H1 (cell line): ENCODE measurements at regions not wholly inside any gene's neighbourhood (a gene's known extent, or its start where the extent isn't known, plus 50 kb on each side); places are given as distances from the start of the nearest gene placed in this dataset.
A peak's percentile ranks its signal among the peaks of the same experiment; 100 is the strongest.

ENCODE experiments used
- CTCF ChIA-PET: fragments of 300-600 bp; sonication (Branson Sonifier 250); formaldehyde crosslinking; loops from one replicate; lab custom pipeline; 2021; ENCODE audit not compliant: partially characterized antibody; lab: Charles Lee
- POLR2A ChIA-PET: fragments of 300-600 bp; sonication (Branson Sonifier 250); formaldehyde crosslinking; loops from one replicate; lab custom pipeline; 2021; ENCODE audit warnings: inconsistent platforms; ENCODE audit not compliant: partially characterized antibody; lab: Charles Lee
- DNase-seq, 2 experiments: peaks; one replicate each; pipeline versions ENCODE4 v3.0.0 to v3.0.0-alpha.2; 2010 to 2022; ENCODE audit warnings: low spot score in 2 of 2, low read depth in 1 of 2, mixed read lengths in 1 of 2
- FAIRE-seq: peaks from 2 replicates; lab custom pipeline; 2011; peaks lifted over from hg19 to GRCh38; lab: Jason Lieb, UNC
- H2AFZ ChIP-seq: 2 replicates; pipeline ENCODE4 v1.8.1; 2012; ENCODE audit warnings: low read length, inconsistent platforms
- H2AK5ac ChIP-seq: 2 replicates; pipeline ENCODE4 v1.6.1; 2013; ENCODE audit warnings: low read depth, low read length
- H2BK120ac ChIP-seq: replicated peaks from 2 replicates; pipeline ENCODE3; 2013; ENCODE audit warnings: low read depth, low read length, inconsistent platforms
- H2BK12ac ChIP-seq: 2 replicates; pipeline ENCODE4 v1.6.1; 2013; ENCODE audit warnings: low read depth, low read length
- H2BK15ac ChIP-seq: 2 replicates; pipeline ENCODE4 v1.6.1; 2013; ENCODE audit warnings: low read length
- H2BK20ac ChIP-seq: 2 replicates; pipeline ENCODE4 v1.6.1; 2013; ENCODE audit warnings: low read length
- H2BK5ac ChIP-seq: 2 replicates; pipeline ENCODE4 v1.6.1; 2013; ENCODE audit warnings: low read depth, low read length
- H3K14ac ChIP-seq: 2 replicates; pipeline ENCODE4 v1.6.1; 2013; ENCODE audit warnings: inconsistent platforms; ENCODE audit not compliant: insufficient read length
- H3K18ac ChIP-seq: 2 replicates; pipeline ENCODE4 v1.6.1; 2013; ENCODE audit warnings: low read length; ENCODE audit errors: extremely low read depth
- H3K23ac ChIP-seq: 2 replicates; pipeline ENCODE4 v1.6.1; 2013; ENCODE audit warnings: inconsistent platforms; ENCODE audit not compliant: insufficient read length
- H3K23me2 ChIP-seq: 2 replicates; pipeline ENCODE4 v1.6.1; 2013; ENCODE audit warnings: low read depth, low read length
- H3K27ac ChIP-seq: 2 replicates; pipeline ENCODE4 v1.6.1; 2011; ENCODE audit warnings: low read depth, low read length, inconsistent platforms
- H3K27me3 ChIP-seq, 4 experiments: replicated peaks in 1 of 4; 1 replicate in 1 of 4; 2 replicates in 3 of 4; pipeline versions ENCODE4 v1.6.1 to v1.8.1; 2011 to 2013; ENCODE audit warnings: low read length in 3 of 4, mild to moderate bottlenecking in 3 of 4, inconsistent platforms in 2 of 4, mixed read lengths in 2 of 4, moderate library complexity in 1 of 4; ENCODE audit not compliant: control insufficient read depth in 3 of 4, insufficient read depth in 3 of 4; ENCODE audit errors: extremely low read depth in 1 of 4
- H3K36me3 ChIP-seq, 4 experiments: 2 replicates each; pipeline versions ENCODE4 v1.6.1 to v1.8.1; 2011 to 2013; ENCODE audit warnings: mild to moderate bottlenecking in 4 of 4, low read length in 3 of 4, moderate library complexity in 2 of 4, control low read depth in 1 of 4, inconsistent platforms in 1 of 4; ENCODE audit not compliant: insufficient read depth in 4 of 4, control insufficient read depth in 2 of 4
- H3K4ac ChIP-seq: replicated peaks from 2 replicates; pipeline ENCODE3; 2013; ENCODE audit warnings: low read length, low read depth, mixed read lengths, inconsistent platforms; ENCODE audit not compliant: insufficient read length
- H3K4me1 ChIP-seq, 4 experiments: replicated peaks in 1 of 4; 1 replicate in 1 of 4; 2 replicates in 3 of 4; pipeline versions ENCODE4 v1.6.1 to v1.8.1; 2011 to 2013; ENCODE audit warnings: low read length in 3 of 4, inconsistent platforms in 2 of 4, mixed read lengths in 1 of 4; ENCODE audit not compliant: insufficient read depth in 4 of 4, control insufficient read depth in 3 of 4
- H3K4me2 ChIP-seq, 2 experiments: 2 replicates each; pipeline versions ENCODE4 v1.6.1 to v1.8.1; 2011 to 2013; ENCODE audit warnings: low read depth in 2 of 2, low read length in 2 of 2, control low read depth in 1 of 2, inconsistent platforms in 1 of 2, mild to moderate bottlenecking in 1 of 2; ENCODE audit not compliant: insufficient read depth in 1 of 2
- H3K4me3 ChIP-seq, 4 experiments: fragments of 200-600, 300-600 bp in 1 of 4; sonication (generic), shearing (Covaris generic), sonication (Bioruptor Twin) in 1 of 4; 2 replicates each; pipeline versions ENCODE4 v1.5.1 to v1.8.1; 2011 to 2016; ENCODE audit warnings: low read length in 4 of 4, low read depth in 3 of 4, control low read depth in 2 of 4, inconsistent platforms in 2 of 4, mild to moderate bottlenecking in 2 of 4, mixed read lengths in 1 of 4, moderate library complexity in 1 of 4; ENCODE audit not compliant: insufficient read depth in 2 of 4; ENCODE audit errors: extremely low read depth in 1 of 4
- H3K56ac ChIP-seq: replicated peaks from 2 replicates; pipeline ENCODE3; 2013; ENCODE audit warnings: low read depth, mild to moderate bottlenecking, mixed read lengths, low read length, inconsistent platforms; ENCODE audit not compliant: insufficient read length
- H3K79me1 ChIP-seq: 2 replicates; pipeline ENCODE4 v1.6.1; 2013; ENCODE audit warnings: low read depth, low read length, control low read depth
- H3K79me2 ChIP-seq, 2 experiments: 2 replicates each; pipeline versions ENCODE4 v1.6.1 to v1.8.1; 2012 to 2013; ENCODE audit warnings: low read length in 2 of 2, mild to moderate bottlenecking in 2 of 2, inconsistent platforms in 1 of 2; ENCODE audit not compliant: insufficient read depth in 2 of 2, control insufficient read depth in 1 of 2
- H3K9ac ChIP-seq, 4 experiments: replicated peaks in 1 of 4; 1 replicate in 1 of 4; 2 replicates in 3 of 4; pipeline versions ENCODE4 v1.6.1 to v1.8.1; 2011 to 2013; ENCODE audit warnings: low read depth in 3 of 4, low read length in 3 of 4, control low read depth in 2 of 4, mild to moderate bottlenecking in 2 of 4, moderate library complexity in 2 of 4, inconsistent platforms in 1 of 4; ENCODE audit errors: extremely low read depth in 1 of 4
- H3K9me3 ChIP-seq, 2 experiments: 2 replicates each; pipeline versions ENCODE4 v1.6.1 to v1.8.1; 2012 to 2013; ENCODE audit warnings: mild to moderate bottlenecking in 2 of 2, moderate library complexity in 2 of 2, control low read depth in 1 of 2, inconsistent platforms in 1 of 2, low read depth in 1 of 2, low read length in 1 of 2, mixed read lengths in 1 of 2; ENCODE audit not compliant: insufficient read depth in 2 of 2
- H4K20me1 ChIP-seq, 2 experiments: replicated peaks in 1 of 2; 2 replicates each; pipeline versions ENCODE3 to v1.8.1; 2011 to 2013; ENCODE audit warnings: inconsistent platforms in 2 of 2, low read length in 2 of 2, mild to moderate bottlenecking in 1 of 2; ENCODE audit not compliant: insufficient read depth in 2 of 2, control insufficient read depth in 1 of 2
- H4K5ac ChIP-seq: 2 replicates; pipeline ENCODE4 v1.6.1; 2013; ENCODE audit warnings: low read length, low read depth, mixed read lengths, inconsistent platforms; ENCODE audit not compliant: insufficient read length
- H4K8ac ChIP-seq: 2 replicates; pipeline ENCODE4 v1.8.0; 2013; ENCODE audit warnings: mild to moderate bottlenecking, moderate library complexity, low read length, inconsistent platforms; ENCODE audit not compliant: insufficient read depth; ENCODE audit errors: extremely low read depth
- H4K91ac ChIP-seq: replicated peaks from 2 replicates; pipeline ENCODE3; 2013; ENCODE audit warnings: low read length, mixed read lengths, inconsistent platforms; ENCODE audit not compliant: insufficient read length
- BACH1 ChIP-seq: IDR thresholded peaks from 2 replicates; pipeline ENCODE4 v1.6.1; 2012; ENCODE audit warnings: low read length, improper control_type of control experiment
- BCL11A ChIP-seq, 2 experiments: IDR thresholded peaks; one replicate each; pipeline ENCODE4 v1.6.1; 2011; ENCODE audit warnings: low read depth in 2 of 2, low read length in 2 of 2, mild to moderate bottlenecking in 2 of 2
- JUN ChIP-seq: IDR thresholded peaks from 2 replicates; pipeline ENCODE4 v1.6.1; 2011; ENCODE audit warnings: low read depth, mild to moderate bottlenecking, improper control_type of control experiment, low read length
- KDM5A ChIP-seq: fragments of 200-600 bp; IDR thresholded peaks from 2 replicates; pipeline ENCODE4 v1.7.1; 2012; ENCODE audit warnings: mild to moderate bottlenecking, low read length, inconsistent platforms, mixed read lengths
- POU5F1 ChIP-seq: IDR thresholded peaks from 2 replicates; pipeline ENCODE4 v1.6.1; 2011; ENCODE audit warnings: low read depth, mild to moderate bottlenecking, low read length, moderate library complexity
- RAD21 ChIP-seq, 2 experiments: IDR thresholded peaks in 1 of 2; conservative IDR thresholded peaks in 1 of 2; 2 replicates each; pipeline ENCODE4 v1.6.1; 2011; ENCODE audit warnings: low read depth in 2 of 2, low read length in 2 of 2, improper control_type of control experiment in 1 of 2, inconsistent platforms in 1 of 2, mild to moderate bottlenecking in 1 of 2, moderate library complexity in 1 of 2
- RXRA ChIP-seq: IDR thresholded peaks from 2 replicates; pipeline ENCODE4 v1.6.1; 2011; ENCODE audit warnings: low read depth, mild to moderate bottlenecking, low read length, moderate library complexity; ENCODE audit not compliant: insufficient read depth
- SIX5 ChIP-seq: IDR thresholded peaks from 2 replicates; pipeline ENCODE4 v1.6.1; 2011; ENCODE audit warnings: mild to moderate bottlenecking, low read depth, low read length
- YY1 ChIP-seq: IDR thresholded peaks from 2 replicates; pipeline ENCODE4 v1.6.1; 2011; ENCODE audit warnings: low read depth, mild to moderate bottlenecking, low read length
- ZNF274 ChIP-seq: IDR thresholded peaks from 2 replicates; pipeline ENCODE4 v1.7.0; 2012; ENCODE audit warnings: low read length, borderline replicate concordance; ENCODE audit errors: extremely low read depth
- WGBS, 2 experiments: shearing (Covaris generic) in 1 of 2; methylation state at CpG; one replicate each; pipeline versions ENCODE4 v1.1.6 to v1.1.7; 2013 to 2015; ENCODE audit warnings: low lambda C conversion rate in 2 of 2, mixed read lengths in 2 of 2, inconsistent platforms in 1 of 2, low coverage in 1 of 2, missing lambda C conversion rate in 1 of 2; ENCODE audit not compliant: insufficient replicate concordance in 2 of 2, insufficient coverage in 1 of 2, insufficient read length in 1 of 2; ENCODE audit errors: extremely low coverage in 1 of 2, missing lambda C conversion rate in 1 of 2; 5-methylcytosine and 5-hydroxymethylcytosine counted together
- TF ChIP-seq, protein P1 (sequence below): IDR thresholded peaks from 2 replicates; pipeline ENCODE4 v1.6.1; 2011; ENCODE audit warnings: low read length, improper control_type of control experiment
- TF ChIP-seq, protein P2 (sequence below): IDR thresholded peaks from 2 replicates; pipeline ENCODE4 v1.6.1; 2012; ENCODE audit warnings: inconsistent platforms

DNA sequence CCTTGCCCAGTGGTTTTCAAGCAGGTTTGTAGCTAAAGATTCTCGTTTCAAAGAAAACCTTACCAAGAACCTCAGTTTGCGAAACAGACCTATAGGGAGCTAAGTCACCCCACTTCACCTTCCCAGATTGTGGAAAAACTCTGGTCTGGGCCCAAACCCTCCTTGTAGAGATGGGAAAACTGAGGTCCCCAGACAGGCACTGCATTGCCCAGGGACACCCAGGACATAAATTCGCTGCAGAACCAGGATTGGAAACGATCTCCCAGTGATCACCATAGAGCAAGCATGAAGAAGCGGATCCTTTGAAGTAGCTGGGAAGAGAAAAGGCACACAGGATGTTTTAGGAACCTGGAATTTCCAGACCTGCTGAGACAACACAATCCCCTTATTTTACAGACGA lies 85.6 kb upstream of the PIAS1 start:
- no peak overlapping the region for H2BK120ac ChIP-seq
- no peak overlapping the region for H2BK5ac ChIP-seq
- H3K27ac ChIP-seq = no peak overlapping the region
- no peak overlapping the region for H3K4ac ChIP-seq
- peaks cover 9% of the 10 kb centered on the region; the same call in 1 of the 2 replicates for H3K23me2 ChIP-seq
- DNase-seq = no peak
- H3K27me3 ChIP-seq = no peaks in the 10 kb centered on the region
- CTCF ChIA-PET = interaction anchor here (0.6 to 1.7 kb wide), 8 partner anchors 8 to 1094 kb away, joined by 3 to 6 read pairs (median 3); no protein-coding TSS in a partner anchor
- 0 out of 2 replicates have a peak overlapping the region, but pooled peaks have one; percentile 68 for H2BK20ac ChIP-seq
- peak overlapping the region; percentile 89 for H2AFZ ChIP-seq
- no peaks in the 10 kb centered on the region for H3K9me3 ChIP-seq
- no peaks in the 10 kb centered on the region for H4K20me1 ChIP-seq
- H2BK15ac ChIP-seq = peak overlapping the region; percentile 12; the same call in 1 of the 2 replicates
- H4K5ac ChIP-seq = no peak overlapping the region
- WGBS, 2 experiments = 76% methylated on average over 6 of the region's 6 CpGs; no CpG with 5 or more reads in 1 of the 2 experiments
- H3K56ac ChIP-seq = no peak overlapping the region
- no peak overlapping the region for H3K18ac ChIP-seq
- H3K23ac ChIP-seq = no peak overlapping the region
- H4K8ac ChIP-seq = no peak overlapping the region
- H3K4me1 ChIP-seq = peaks cover 3 to 12% (median 9%) of the 10 kb centered on the region in 4 experiments
- H2BK12ac ChIP-seq = no peak overlapping the region; the same call in 1 of the 2 replicates
- peak overlapping the region in 3 of 4 experiments; percentile 42 to 63 (median 53); a peak in 5 of 8 replicates for H3K4me3 ChIP-seq
- H3K79me1 ChIP-seq = no peaks in the 10 kb centered on the region
- no peaks in the 10 kb centered on the region for H3K36me3 ChIP-seq
- peak overlapping the region; percentile 79 to 80 for H3K4me2 ChIP-seq
- no peak overlapping the region for H3K9ac ChIP-seq
- POLR2A ChIA-PET = interaction anchor here (0.5 to 1.4 kb wide), 3 partner anchors 20 to 445 kb away, joined by 3 to 4 read pairs (median 3); no protein-coding TSS in a partner anchor
- H2AK5ac ChIP-seq = no peak overlapping the region
- H3K79me2 ChIP-seq = no peaks in the 10 kb centered on the region
- no peak for FAIRE-seq
- no peak overlapping the region for H4K91ac ChIP-seq
- H3K14ac ChIP-seq = no peak overlapping the region
- TF ChIP-seq YY1 (no peak), RAD21 (IDR thresholded peaks at IDR 0.05 in 1 of 2, conservative IDR thresholded peaks at IDR 0.05 in 1 of 2; ENCODE audit: low read depth in 2 of 2, low read length in 2 of 2) (no peak), BCL11A (IDR thresholded peaks at IDR 0.05; ENCODE audit: low read depth in 2 of 2, low read length in 2 of 2) (no peak), BACH1 (no peak), JUN (no peak), ZNF274 (no peak), POU5F1 (no peak), SIX5 (no peak), RXRA (no peak), KDM5A (no peak)
- TF ChIP-seq, protein P1, sequence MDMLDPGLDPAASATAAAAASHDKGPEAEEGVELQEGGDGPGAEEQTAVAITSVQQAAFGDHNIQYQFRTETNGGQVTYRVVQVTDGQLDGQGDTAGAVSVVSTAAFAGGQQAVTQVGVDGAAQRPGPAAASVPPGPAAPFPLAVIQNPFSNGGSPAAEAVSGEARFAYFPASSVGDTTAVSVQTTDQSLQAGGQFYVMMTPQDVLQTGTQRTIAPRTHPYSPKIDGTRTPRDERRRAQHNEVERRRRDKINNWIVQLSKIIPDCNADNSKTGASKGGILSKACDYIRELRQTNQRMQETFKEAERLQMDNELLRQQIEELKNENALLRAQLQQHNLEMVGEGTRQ = no peak
- TF ChIP-seq, protein P2, sequence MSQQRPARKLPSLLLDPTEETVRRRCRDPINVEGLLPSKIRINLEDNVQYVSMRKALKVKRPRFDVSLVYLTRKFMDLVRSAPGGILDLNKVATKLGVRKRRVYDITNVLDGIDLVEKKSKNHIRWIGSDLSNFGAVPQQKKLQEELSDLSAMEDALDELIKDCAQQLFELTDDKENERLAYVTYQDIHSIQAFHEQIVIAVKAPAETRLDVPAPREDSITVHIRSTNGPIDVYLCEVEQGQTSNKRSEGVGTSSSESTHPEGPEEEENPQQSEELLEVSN = no peak
